PC-3 (cell line): ENCODE measurements at regions not wholly inside any gene's neighbourhood (a gene's known extent, or its start where the extent isn't known, plus 50 kb on each side); places are given as distances from the start of the nearest gene placed in this dataset.

Experiments used
- ATAC-seq: fragments of 200-7000 bp; cut with Tn5 transposase; 2 replicates; pipeline ENCODE4 v1.9.1; 2020; ENCODE audit warnings: mild to moderate bottlenecking, moderate library complexity
- BruUV-seq: library from RNA; stranded (reverse); fragments of 400-500 nt; replicated peaks from 2 replicates; lab custom pipeline; 2021; lab: Mats Ljungman, UMichigan
- CTCF ChIA-PET: fragments of 300-600 bp; sonication (Branson Sonifier 250); formaldehyde crosslinking; loops from one replicate; lab custom pipeline; 2022; ENCODE audit warnings: antibody characterized with exemption; lab: Charles Lee
- POLR2A ChIA-PET: fragments of 300-600 bp; sonication (Branson Sonifier 250); formaldehyde crosslinking; loops from one replicate; lab custom pipeline; 2022; ENCODE audit warnings: antibody characterized with exemption; ENCODE audit not compliant: unreplicated experiment; lab: Charles Lee
- DNase-seq: peaks from one replicate; pipeline ENCODE4 v3.0.0-alpha.2; 2015
- H2AFZ ChIP-seq: fragments of 300-600 bp; sonication (generic); 2 replicates; pipeline ENCODE4 v1.6.0; 2016; ENCODE audit warnings: antibody characterized with exemption, low read length
- H3F3A ChIP-seq: fragments of 300-600 bp; sonication (generic); one replicate; pipeline ENCODE4 v1.6.0; 2017; ENCODE audit warnings: antibody characterized with exemption, low read length, control low read depth, mild to moderate bottlenecking; ENCODE audit not compliant: unreplicated experiment
- H3K27ac ChIP-seq: fragments of 300-600 bp; sonication (generic); 2 replicates; pipeline ENCODE4 v1.5.1; 2016; ENCODE audit warnings: mild to moderate bottlenecking, low read length
- H3K27me3 ChIP-seq: fragments of 300-600 bp; sonication (generic); 2 replicates; pipeline ENCODE4 v1.6.1; 2016; ENCODE audit warnings: low read length, mixed read lengths
- H3K36me3 ChIP-seq: fragments of 300-600 bp; sonication (generic); 2 replicates; pipeline ENCODE4 v1.6.1; 2016; ENCODE audit warnings: low read depth, mixed run types, low read length, mixed read lengths
- H3K4me1 ChIP-seq: fragments of 300-600 bp; sonication (generic); 2 replicates; pipeline ENCODE4 v1.5.1; 2016; ENCODE audit warnings: low read length; ENCODE audit not compliant: insufficient read depth
- H3K4me2 ChIP-seq: fragments of 300-600 bp; sonication (generic); 2 replicates; pipeline ENCODE4 v1.6.0; 2016; ENCODE audit warnings: low read length
- H3K4me3 ChIP-seq: fragments of 300-600 bp; sonication (generic); 2 replicates; pipeline ENCODE4 v1.5.1; 2016; ENCODE audit warnings: mild to moderate bottlenecking, low read length, mixed read lengths
- H3K79me2 ChIP-seq: fragments of 300-600 bp; sonication (generic); 2 replicates; pipeline ENCODE4 v1.6.1; 2017; ENCODE audit warnings: low read length, mixed read lengths
- H3K9ac ChIP-seq: fragments of 300-600 bp; sonication (generic); 2 replicates; pipeline ENCODE4 v1.6.0; 2016; ENCODE audit warnings: mild to moderate bottlenecking, low read length
- H3K9me2 ChIP-seq: fragments of 300-600 bp; sonication (generic); replicated peaks from 2 replicates; pipeline ENCODE4 v1.6.1; 2016; ENCODE audit warnings: mixed run types, low read length, mixed read lengths
- H3K9me3 ChIP-seq: fragments of 300-600 bp; sonication (generic); 2 replicates; pipeline ENCODE4 v1.6.1; 2016; ENCODE audit warnings: low read length, mixed read lengths
- H4K20me1 ChIP-seq: fragments of 300-600 bp; sonication (generic); 2 replicates; pipeline ENCODE4 v1.6.1; 2016; ENCODE audit warnings: low read length, mixed read lengths
- CTCF ChIP-seq: fragments of 300-600 bp; sonication (generic); conservative IDR thresholded peaks from 2 replicates; pipeline ENCODE4 v1.5.1; 2017; ENCODE audit warnings: antibody characterized with exemption, low read depth, mild to moderate bottlenecking, low read length
- EZH2 ChIP-seq: fragments of 300-600 bp; sonication (generic); IDR thresholded peaks from one replicate; pipeline ENCODE4 v1.6.1; 2017; ENCODE audit warnings: antibody characterized with exemption, mild to moderate bottlenecking, low read length; ENCODE audit not compliant: unreplicated experiment
- EZH2phosphoT487 ChIP-seq: fragments of 300-600 bp; sonication (generic); IDR thresholded peaks from 2 replicates; pipeline ENCODE4 v1.6.1; 2018; ENCODE audit warnings: mild to moderate bottlenecking, antibody characterized with exemption, low read length, borderline replicate concordance
- intact Hi-C: fragments of 100-400 bp; cut with micrococcal nuclease; formaldehyde crosslinking; loops from 2 replicates; pipeline ENCODE4 v1.9.0; 2023

- no peak for DNase-seq
- H3K9me2 ChIP-seq, result no peaks in the 10 kb centered on the region
- H4K20me1 ChIP-seq, result no peaks in the 10 kb centered on the region
- H3K4me1 ChIP-seq, result no peaks in the 10 kb centered on the region
- BruUV-seq, result no TSS peak
- TF ChIP-seq CTCF (no peak), EZH2 (no peak), EZH2phosphoT487 (no peak)
- no peak overlapping the region for H3K4me3 ChIP-seq
- POLR2A ChIA-PET, result no interaction called here
- no peaks in the 10 kb centered on the region for H3K36me3 ChIP-seq
- no peaks in the 10 kb centered on the region for H3F3A ChIP-seq
- no peak overlapping the region for H3K4me2 ChIP-seq
- no peak overlapping the region for H3K9ac ChIP-seq
- no peaks in the 10 kb centered on the region for H3K9me3 ChIP-seq
- intact Hi-C loops, result no loop called here
- ATAC-seq, result no peak
- no peaks in the 10 kb centered on the region for H3K27me3 ChIP-seq
- CTCF ChIA-PET, result no interaction called here
- no peaks in the 10 kb centered on the region for H3K79me2 ChIP-seq
- H2AFZ ChIP-seq, result no peak overlapping the region
- H3K27ac ChIP-seq, result no peak overlapping the region
These were observed 173.0 kb downstream of the HINT1 start for GRCh38 chr5:130992095-130992494.

- H4K20me1 ChIP-seq, result no peaks in the 10 kb centered on the region
- ChIA-PET CTCF (no interaction called here), POLR2A (no interaction called here)
- no peaks in the 10 kb centered on the region for H3K4me1 ChIP-seq
- H3K9me2 ChIP-seq, result no peaks in the 10 kb centered on the region
- no TSS peak for BruUV-seq
- no peaks in the 10 kb centered on the region for H3F3A ChIP-seq
- DNase-seq (no peak), ATAC-seq (no peak)
- no peak overlapping the region for H3K27ac ChIP-seq
- H3K27me3 ChIP-seq, result no peaks in the 10 kb centered on the region
- H2AFZ ChIP-seq, result no peak overlapping the region
- no peak for TF ChIP-seq CTCF
- H3K9ac ChIP-seq, result no peak overlapping the region
- H3K4me3 ChIP-seq, result no peak overlapping the region
- H3K36me3 ChIP-seq, result no peaks in the 10 kb centered on the region
- intact Hi-C loops, result no loop called here
- no peaks in the 10 kb centered on the region for H3K79me2 ChIP-seq
- H3K4me2 ChIP-seq, result no peak overlapping the region
- no peaks in the 10 kb centered on the region for H3K9me3 ChIP-seq
These were observed 179.3 kb downstream of the HINT1 start for GRCh38 chr5:130985776-130986175.

GRCh38 chr5:130981663-130982062, 183.4 kb downstream of the HINT1 start:
- no peaks in the 10 kb centered on the region for H4K20me1 ChIP-seq
- no peak overlapping the region for H3K27ac ChIP-seq
- BruUV-seq, result no TSS peak
- no peaks in the 10 kb centered on the region for H3K79me2 ChIP-seq
- DNase-seq (no peak), ATAC-seq (no peak)
- H3K9ac ChIP-seq, result no peak overlapping the region
- no peaks in the 10 kb centered on the region for H3K36me3 ChIP-seq
- H3K4me1 ChIP-seq, result no peaks in the 10 kb centered on the region
- H3K9me2 ChIP-seq, result no peaks in the 10 kb centered on the region
- no peak overlapping the region for H3K4me2 ChIP-seq
- H3F3A ChIP-seq, result no peaks in the 10 kb centered on the region
- intact Hi-C loops, result no loop called here
- H3K4me3 ChIP-seq, result no peak overlapping the region
- ChIA-PET POLR2A (no interaction called here), CTCF (no interaction called here)
- TF ChIP-seq EZH2phosphoT487 (no peak), EZH2 (no peak), CTCF (no peak)
- no peak overlapping the region for H2AFZ ChIP-seq
- H3K9me3 ChIP-seq, result no peaks in the 10 kb centered on the region
- H3K27me3 ChIP-seq, result no peaks in the 10 kb centered on the region
